LNCaP clone FGC (cell line): ENCODE measurements at regions not wholly inside any gene's neighbourhood (a gene's known extent, or its start where the extent isn't known, plus 50 kb on each side); places are given as distances from the start of the nearest gene placed in this dataset.
A peak's percentile ranks its signal among the peaks of the same experiment; 100 is the strongest.

Source experiments
- DNase-seq: peaks from one replicate; pipeline ENCODE4 v3.0.0-alpha.2; 2011; ENCODE audit warnings: low read depth
- H3K4me3 ChIP-seq: 2 replicates; pipeline ENCODE4 v1.5.1; 2011; ENCODE audit warnings: mild to moderate bottlenecking, low read depth, low read length, control low read depth
- TF ChIP-seq, protein P1 (sequence below): IDR thresholded peaks from 2 replicates; pipeline ENCODE4 v1.5.1; 2012; ENCODE audit warnings: mild to moderate bottlenecking; ENCODE audit not compliant: control insufficient read depth, insufficient read depth; ENCODE audit errors: extremely low read depth

DNA sequence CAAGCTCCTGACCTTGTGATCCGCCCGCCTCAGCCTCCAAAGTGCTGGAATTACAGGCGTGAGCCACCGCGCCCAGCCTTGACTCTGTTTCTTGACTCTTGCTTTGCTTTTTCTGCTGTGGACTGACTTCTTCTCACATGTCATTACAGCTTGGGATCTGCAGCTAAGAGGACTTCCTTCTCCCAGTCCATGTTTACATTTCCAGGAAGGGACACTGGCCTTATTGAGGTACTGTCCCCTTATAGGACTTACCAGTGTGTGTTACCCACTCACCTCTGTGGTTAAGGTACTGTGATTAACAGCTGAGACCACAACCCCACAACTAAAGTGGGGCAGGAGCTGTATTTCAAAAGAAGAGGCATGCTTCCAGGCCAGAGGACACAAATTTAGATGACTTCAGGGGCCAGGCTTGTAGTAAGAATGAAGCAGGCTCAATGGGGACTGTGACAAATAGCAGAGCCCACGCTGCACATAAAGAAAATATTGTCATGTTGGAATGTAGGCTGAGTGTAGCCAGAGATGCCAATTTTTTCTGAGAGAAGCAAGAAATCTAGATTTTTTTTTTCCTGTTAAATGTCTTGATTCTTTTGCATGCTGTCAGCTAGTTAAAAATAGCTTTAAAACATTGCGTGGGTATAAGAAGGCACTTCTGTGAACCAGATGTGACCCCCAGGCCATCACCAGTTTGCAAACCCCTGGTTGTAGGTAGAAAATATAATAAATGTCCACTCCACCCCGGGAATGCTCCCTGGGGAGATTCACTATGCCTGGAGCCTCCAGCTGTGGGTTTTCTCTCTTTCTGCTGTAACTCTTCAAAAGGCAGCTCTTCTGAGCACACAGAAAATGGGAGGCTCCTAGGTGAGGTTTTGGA lies 75.0 kb downstream of the PTPDC1 start:
- no peak overlapping the region for H3K4me3 ChIP-seq
- TF ChIP-seq, protein P1, sequence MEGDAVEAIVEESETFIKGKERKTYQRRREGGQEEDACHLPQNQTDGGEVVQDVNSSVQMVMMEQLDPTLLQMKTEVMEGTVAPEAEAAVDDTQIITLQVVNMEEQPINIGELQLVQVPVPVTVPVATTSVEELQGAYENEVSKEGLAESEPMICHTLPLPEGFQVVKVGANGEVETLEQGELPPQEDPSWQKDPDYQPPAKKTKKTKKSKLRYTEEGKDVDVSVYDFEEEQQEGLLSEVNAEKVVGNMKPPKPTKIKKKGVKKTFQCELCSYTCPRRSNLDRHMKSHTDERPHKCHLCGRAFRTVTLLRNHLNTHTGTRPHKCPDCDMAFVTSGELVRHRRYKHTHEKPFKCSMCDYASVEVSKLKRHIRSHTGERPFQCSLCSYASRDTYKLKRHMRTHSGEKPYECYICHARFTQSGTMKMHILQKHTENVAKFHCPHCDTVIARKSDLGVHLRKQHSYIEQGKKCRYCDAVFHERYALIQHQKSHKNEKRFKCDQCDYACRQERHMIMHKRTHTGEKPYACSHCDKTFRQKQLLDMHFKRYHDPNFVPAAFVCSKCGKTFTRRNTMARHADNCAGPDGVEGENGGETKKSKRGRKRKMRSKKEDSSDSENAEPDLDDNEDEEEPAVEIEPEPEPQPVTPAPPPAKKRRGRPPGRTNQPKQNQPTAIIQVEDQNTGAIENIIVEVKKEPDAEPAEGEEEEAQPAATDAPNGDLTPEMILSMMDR, result no peak
- no peak for DNase-seq

- TF ChIP-seq, protein P1, result no peak
- H3K4me3 ChIP-seq, result no peak overlapping the region
- DNase-seq, result no peak
Measured at GRCh38 chr9:94160594-94161501, 76.6 kb downstream of the PTPDC1 start.

GRCh38 chr9:94161673-94162072 lies 77.4 kb downstream of the PTPDC1 start:
- DNase-seq, result no peak
- TF ChIP-seq, protein P1, result no peak
- no peak overlapping the region for H3K4me3 ChIP-seq

GRCh38 chr9:94164806-94165549 lies 80.7 kb downstream of the PTPDC1 start:
- H3K4me3 ChIP-seq, result no peak overlapping the region
- TF ChIP-seq, protein P1, result no peak
- no peak for DNase-seq

DNA sequence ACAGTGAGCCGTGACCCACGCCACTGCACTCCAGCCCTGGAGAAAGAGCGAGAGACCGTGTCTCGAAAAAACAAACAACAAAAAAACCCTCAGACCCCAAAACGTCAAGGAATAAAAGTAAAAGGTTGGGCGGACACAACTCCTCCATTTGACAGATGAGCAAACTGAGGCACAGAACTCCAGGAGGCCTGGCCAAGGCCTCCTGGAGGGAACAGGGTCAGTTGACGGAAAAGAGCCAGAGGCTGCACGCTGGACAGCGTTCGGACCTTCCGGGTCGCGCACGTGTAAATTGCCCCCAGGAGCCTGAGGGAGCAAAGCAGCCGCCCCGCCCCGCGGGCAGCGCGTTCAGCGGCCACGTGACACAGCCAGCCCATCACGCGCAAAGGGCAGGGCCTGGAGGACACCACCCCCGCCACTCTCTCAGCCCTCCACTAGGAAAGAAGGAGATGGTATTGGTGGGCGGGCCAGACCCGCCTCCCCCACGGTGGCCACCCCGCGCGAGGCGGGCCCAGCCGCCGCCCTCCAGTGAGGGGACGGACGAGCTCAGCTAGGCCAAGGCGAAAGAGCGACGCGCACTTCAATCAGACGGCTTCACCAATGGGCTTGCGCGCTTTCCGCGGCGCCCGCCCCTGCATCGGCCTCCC lies 81.5 kb downstream of the PTPDC1 start:
- peak overlapping the region; percentile 77 for H3K4me3 ChIP-seq
- TF ChIP-seq, protein P1, result no peak

More for the DNA sequence above, 81.5 kb downstream of the PTPDC1 start:
- DNase-seq, result peak; percentile 96
